Esophagus squamous epithelium (tissue), 5 donors: ENCODE measurements at regions not wholly inside any gene's neighbourhood (a gene's known extent, or its start where the extent isn't known, plus 50 kb on each side); places are given as distances from the start of the nearest gene placed in this dataset.
"Not testable (repeated sequence)": the region's sequence is repeated elsewhere in the genome, so short reads cannot be mapped to it uniquely, and the experiment has no call there.

Experiments used
- DNase-seq: peaks from one replicate; lab custom pipeline; 2025; lab: John Stamatoyannopoulos, UW
- H3K27ac ChIP-seq, 4 donors: fragments of 200-600 bp; sonication (generic); one replicate each; pipeline ENCODE4 v1.5.1; 2016 to 2019; ENCODE audit warnings: mild to moderate bottlenecking in 1 of 4
- H3K27me3 ChIP-seq, 4 donors: fragments of 200-600 bp; sonication (generic); 1 replicate in 3 of 4; 2 replicates in 1 of 4; pipeline versions ENCODE4 v1.5.1 to v1.6.0; 2017 to 2021; ENCODE audit warnings: antibody characterized with exemption in 1 of 4
- H3K36me3 ChIP-seq, 3 donors: fragments of 200-600 bp; sonication (generic); one replicate each; pipeline ENCODE4 v1.5.1; 2016 to 2019
- H3K4me1 ChIP-seq, 3 donors: fragments of 200-600 bp; sonication (generic); one replicate each; pipeline ENCODE4 v1.5.1; 2017 to 2019
- H3K4me3 ChIP-seq, 4 donors: fragments of 200-600 bp; sonication (generic); 1 replicate in 3 of 4; 2 replicates in 1 of 4; pipeline ENCODE4 v1.5.1; 2016 to 2019; ENCODE audit warnings: mild to moderate bottlenecking in 2 of 4, moderate library complexity in 1 of 4
- H3K9me3 ChIP-seq, 3 donors: fragments of 200-600 bp; sonication (generic); one replicate each; pipeline ENCODE4 v1.5.1; 2016 to 2019
- CTCF ChIP-seq, 6 experiments: fragments of 450-650 bp in 4 of 6; fragments of 200-600 bp in 2 of 6; sonication (generic) in 2 of 6; IDR thresholded peaks; one replicate each; pipeline ENCODE4 v1.5.1; 2016 to 2019; ENCODE audit warnings: antibody characterized with exemption in 6 of 6, mild to moderate bottlenecking in 4 of 6, moderate library complexity in 4 of 6
- POLR2A ChIP-seq, 4 donors: fragments of 450-650 bp; IDR thresholded peaks; one replicate each; pipeline ENCODE4 v1.6.1; 2017; ENCODE audit warnings: antibody characterized with exemption in 4 of 4, mild to moderate bottlenecking in 4 of 4, moderate library complexity in 3 of 4
- WGBS, 2 donors: methylation state at CpG; one replicate each; pipeline ENCODE4 v1.1.5; 2018; 5-methylcytosine and 5-hydroxymethylcytosine counted together
- intact Hi-C: fragments of 100-400 bp; cut with DNase I; formaldehyde crosslinking; loops from one replicate; pipeline ENCODE4 v1.15.0; 2022
- donor health status: DM: yes; HTN: yes; CAD: no.

- no peaks in the 10 kb centered on the region for H3K4me1 ChIP-seq
- H3K27ac ChIP-seq: no peak overlapping the region
- no peaks in the 10 kb centered on the region for H3K36me3 ChIP-seq
- WGBS, 2 donors: 68 to 77% methylated on average over 3 of the region's 3 CpGs
- DNase-seq: no peak
- H3K27me3 ChIP-seq: no peaks in the 10 kb centered on the region
- TF ChIP-seq POLR2A (IDR thresholded peaks at IDR 0.05) (no peak), CTCF (IDR thresholded peaks at IDR 0.05) (no peak)
- H3K9me3 ChIP-seq: peaks cover 0 to 15% (median 0%) of the 10 kb centered on the region in 3 donors
- no peak overlapping the region for H3K4me3 ChIP-seq
- intact Hi-C loops: no loop called here
Measured at GRCh38 chr1:166410083-166410385, 243.2 kb upstream of the FAM78B start.

GRCh38 chr1:166416831-166417230 lies 250.0 kb upstream of the FAM78B start:
- WGBS, 2 donors: 55 to 56% methylated on average over 4 to 6 of the region's 7 CpGs
- not testable (repeated sequence) for H3K4me1 ChIP-seq

GRCh38 chr1:166418344-166418933 lies 251.6 kb upstream of the FAM78B start:
- DNase-seq: no peak
- WGBS, 2 donors: 56 to 61% methylated on average over 3 of the region's 3 CpGs
- intact Hi-C loops: no loop called here
- no peak overlapping the region for H3K4me3 ChIP-seq
- no peaks in the 10 kb centered on the region for H3K36me3 ChIP-seq
- H3K9me3 ChIP-seq: no peaks in the 10 kb centered on the region
- H3K4me1 ChIP-seq: no peaks in the 10 kb centered on the region
- H3K27me3 ChIP-seq: no peaks in the 10 kb centered on the region
- no peak overlapping the region for H3K27ac ChIP-seq
- no peak for TF ChIP-seq POLR2A (IDR thresholded peaks at IDR 0.05)
- TF ChIP-seq CTCF (IDR thresholded peaks at IDR 0.05): no peak

More at GRCh38 chr1:166416831-166417230, 250.0 kb upstream of the FAM78B start:
- H3K27ac ChIP-seq, H3K36me3 ChIP-seq, DNase-seq, intact Hi-C loops, H3K4me3 ChIP-seq, H3K27me3 ChIP-seq, H3K9me3 ChIP-seq: not testable (repeated sequence)

- H3K27me3 ChIP-seq, DNase-seq, H3K36me3 ChIP-seq, intact Hi-C loops, H3K9me3 ChIP-seq, H3K27ac ChIP-seq, H3K4me1 ChIP-seq, H3K4me3 ChIP-seq: not testable (repeated sequence)
- WGBS, 2 donors: 57 to 81% methylated on average over 2 to 4 of the region's 4 CpGs
Measured at GRCh38 chr1:166422586-166422985, 255.8 kb upstream of the FAM78B start.

GRCh38 chr1:166432655-166433054 lies 265.9 kb upstream of the FAM78B start:
- no peak overlapping the region for H3K4me3 ChIP-seq

More at GRCh38 chr1:166432655-166433054, 265.9 kb upstream of the FAM78B start:
- H3K9me3 ChIP-seq: no peaks in the 10 kb centered on the region
- WGBS, 2 donors: 57 to 64% methylated on average over 2 of the region's 2 CpGs
- TF ChIP-seq CTCF (IDR thresholded peaks at IDR 0.05) (no peak), POLR2A (IDR thresholded peaks at IDR 0.05) (no peak)
- DNase-seq: no peak
- H3K4me1 ChIP-seq: no peaks in the 10 kb centered on the region
- intact Hi-C loops: no loop called here
- no peak overlapping the region for H3K27ac ChIP-seq
- no peaks in the 10 kb centered on the region for H3K36me3 ChIP-seq
- peaks cover 0 to 10% (median 0%) of the 10 kb centered on the region in 4 donors for H3K27me3 ChIP-seq
